Vagina (tissue), 2 donors: ENCODE measurements at regions not wholly inside any gene's neighbourhood (a gene's known extent, or its start where the extent isn't known, plus 50 kb on each side); places are given as distances from the start of the nearest gene placed in this dataset.

ENCODE experiments used
- DNase-seq, 2 donors: peaks; one replicate each; pipeline ENCODE4 v3.0.0-alpha.2; 2017; ENCODE audit errors: extremely low spot score in 2 of 2
- H3K27ac ChIP-seq: fragments of 200-600 bp; sonication (generic); one replicate; pipeline ENCODE4 v1.5.1; 2019
- H3K27me3 ChIP-seq: fragments of 200-600 bp; sonication (generic); one replicate; pipeline ENCODE4 v1.5.1; 2019
- H3K36me3 ChIP-seq, 2 donors: fragments of 200-600 bp; sonication (generic); one replicate each; pipeline ENCODE4 v1.5.1; 2017 to 2019
- H3K4me1 ChIP-seq: fragments of 200-600 bp; sonication (generic); one replicate; pipeline ENCODE4 v1.5.1; 2019
- H3K4me3 ChIP-seq, 2 donors: fragments of 200-600 bp; sonication (generic); 1 replicate in 1 of 2; 2 replicates in 1 of 2; pipeline ENCODE4 v1.5.1; 2016 to 2019
- H3K9me3 ChIP-seq: fragments of 200-600 bp; sonication (generic); one replicate; pipeline ENCODE4 v1.5.1; 2019
- POLR2A ChIP-seq, 2 donors: fragments of 450-650 bp; IDR thresholded peaks; one replicate each; pipeline ENCODE4 v1.6.1; 2017; ENCODE audit warnings: antibody characterized with exemption in 2 of 2, mild to moderate bottlenecking in 2 of 2, moderate library complexity in 2 of 2
- POLR2AphosphoS5 ChIP-seq, 2 donors: sonication (generic); formaldehyde crosslinking; IDR thresholded peaks; one replicate each; pipeline ENCODE4 v1.9.0; 2017; ENCODE audit warnings: antibody characterized with exemption in 2 of 2, mild to moderate bottlenecking in 2 of 2, low read depth in 1 of 2; ENCODE audit not compliant: insufficient read depth in 1 of 2
- intact Hi-C: fragments of 100-400 bp; cut with DNase I; formaldehyde crosslinking; loops from one replicate; pipeline ENCODE4 v1.15.1; 2023
- TF ChIP-seq, protein P1 (sequence below), 3 experiments: fragments of 450-650 bp in 2 of 3; fragments of 200-600 bp in 1 of 3; sonication (generic) in 1 of 3; IDR thresholded peaks; one replicate each; pipeline ENCODE4 v1.5.1; 2017 to 2019; ENCODE audit warnings: antibody characterized with exemption in 3 of 3, mild to moderate bottlenecking in 2 of 3, moderate library complexity in 2 of 3

DNA sequence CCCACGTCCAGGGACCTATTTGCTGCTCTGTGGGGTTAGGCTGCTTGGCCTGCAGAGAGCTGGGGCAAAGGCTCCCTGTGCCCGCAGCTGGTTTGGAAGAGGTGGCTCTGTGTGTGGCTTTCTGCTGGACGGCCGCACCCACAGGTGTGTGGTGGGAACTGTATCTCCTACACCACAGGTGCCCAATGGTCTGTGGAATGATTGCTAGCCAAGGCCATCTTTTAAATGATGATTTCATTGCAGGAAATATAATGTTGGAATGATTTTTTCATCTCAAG, 178.4 kb downstream of the DLL1 start:
- H3K27ac ChIP-seq, result no peak overlapping the region
- peaks cover 10% of the 10 kb centered on the region for H3K4me1 ChIP-seq
- TF ChIP-seq POLR2A (IDR thresholded peaks at IDR 0.05) (no peak), POLR2AphosphoS5 (IDR thresholded peaks at IDR 0.05; ENCODE audit: insufficient read depth in 1 of 2, low read depth in 1 of 2) (no peak)
- TF ChIP-seq, protein P1, sequence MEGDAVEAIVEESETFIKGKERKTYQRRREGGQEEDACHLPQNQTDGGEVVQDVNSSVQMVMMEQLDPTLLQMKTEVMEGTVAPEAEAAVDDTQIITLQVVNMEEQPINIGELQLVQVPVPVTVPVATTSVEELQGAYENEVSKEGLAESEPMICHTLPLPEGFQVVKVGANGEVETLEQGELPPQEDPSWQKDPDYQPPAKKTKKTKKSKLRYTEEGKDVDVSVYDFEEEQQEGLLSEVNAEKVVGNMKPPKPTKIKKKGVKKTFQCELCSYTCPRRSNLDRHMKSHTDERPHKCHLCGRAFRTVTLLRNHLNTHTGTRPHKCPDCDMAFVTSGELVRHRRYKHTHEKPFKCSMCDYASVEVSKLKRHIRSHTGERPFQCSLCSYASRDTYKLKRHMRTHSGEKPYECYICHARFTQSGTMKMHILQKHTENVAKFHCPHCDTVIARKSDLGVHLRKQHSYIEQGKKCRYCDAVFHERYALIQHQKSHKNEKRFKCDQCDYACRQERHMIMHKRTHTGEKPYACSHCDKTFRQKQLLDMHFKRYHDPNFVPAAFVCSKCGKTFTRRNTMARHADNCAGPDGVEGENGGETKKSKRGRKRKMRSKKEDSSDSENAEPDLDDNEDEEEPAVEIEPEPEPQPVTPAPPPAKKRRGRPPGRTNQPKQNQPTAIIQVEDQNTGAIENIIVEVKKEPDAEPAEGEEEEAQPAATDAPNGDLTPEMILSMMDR (IDR thresholded peaks at IDR 0.05), result no peak
- no peaks in the 10 kb centered on the region for H3K36me3 ChIP-seq
- intact Hi-C loops, result no loop called here
- H3K27me3 ChIP-seq, result no peaks in the 10 kb centered on the region
- no peaks in the 10 kb centered on the region for H3K9me3 ChIP-seq
- DNase-seq, result peak in 1 of 2 donors; percentile 70
- H3K4me3 ChIP-seq, result no peak overlapping the region

GRCh38 chr6:170111816-170112582, 178.9 kb downstream of the DLL1 start:
- peaks cover 10% of the 10 kb centered on the region for H3K4me1 ChIP-seq
- TF ChIP-seq POLR2A (IDR thresholded peaks at IDR 0.05), result no peak
- no peak for TF ChIP-seq POLR2AphosphoS5 (IDR thresholded peaks at IDR 0.05; ENCODE audit: insufficient read depth in 1 of 2, low read depth in 1 of 2)
- TF ChIP-seq, protein P1 (IDR thresholded peaks at IDR 0.05), result no peak
- peak in 1 of 2 donors; percentile 47 for DNase-seq
- H3K4me3 ChIP-seq, result no peak overlapping the region
- H3K27me3 ChIP-seq, result no peaks in the 10 kb centered on the region
- intact Hi-C loops, result no loop called here
- no peaks in the 10 kb centered on the region for H3K36me3 ChIP-seq
- H3K27ac ChIP-seq, result no peak overlapping the region
- no peaks in the 10 kb centered on the region for H3K9me3 ChIP-seq

DNA sequence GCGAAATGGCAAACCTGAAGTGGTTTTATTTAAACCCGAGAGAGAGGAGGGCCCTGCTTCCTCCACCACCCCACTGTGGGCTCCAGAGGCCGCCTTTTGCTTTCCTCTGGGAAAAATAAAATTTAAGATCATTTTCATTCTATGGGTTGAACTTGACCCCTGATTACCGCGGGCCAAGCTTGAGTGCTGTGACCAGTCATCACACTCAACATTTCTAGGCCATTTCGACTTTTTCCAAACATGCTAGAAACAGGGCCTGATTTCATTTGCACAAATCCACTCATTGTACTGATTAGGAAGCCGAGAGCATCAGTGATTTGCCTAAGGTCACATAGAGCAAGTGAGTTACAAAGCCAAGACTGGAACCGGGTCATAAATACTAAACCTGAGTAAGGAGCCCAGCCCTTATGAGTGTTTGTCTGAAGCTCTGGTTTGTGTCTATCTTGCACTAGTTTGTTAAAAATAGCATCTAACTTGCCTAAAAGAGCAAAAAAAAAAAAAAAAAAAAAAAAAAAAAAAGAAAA, 179.7 kb downstream of the DLL1 start:
- Histone ChIP-seq H3K27ac (no peak overlapping the region), H3K36me3 (no peaks in the 10 kb centered on the region), H3K27me3 (no peaks in the 10 kb centered on the region), H3K4me3 (no peak overlapping the region), H3K9me3 (no peaks in the 10 kb centered on the region), H3K4me1 (peaks cover 4% of the 10 kb centered on the region)
- intact Hi-C loops, result no loop called here
- DNase-seq, result no peak
- no peak for TF ChIP-seq POLR2A (IDR thresholded peaks at IDR 0.05)
- TF ChIP-seq POLR2AphosphoS5 (IDR thresholded peaks at IDR 0.05; ENCODE audit: insufficient read depth in 1 of 2, low read depth in 1 of 2), result no peak
- TF ChIP-seq, protein P1 (IDR thresholded peaks at IDR 0.05), result no peak

GRCh38 chr6:170110201-170111140, 180.4 kb downstream of the DLL1 start:
- peak in 1 of 2 donors; percentile 78 for DNase-seq
- Histone ChIP-seq H3K4me1 (no peaks in the 10 kb centered on the region), H3K27me3 (no peaks in the 10 kb centered on the region), H3K27ac (no peak overlapping the region), H3K9me3 (no peaks in the 10 kb centered on the region), H3K36me3 (no peaks in the 10 kb centered on the region), H3K4me3 (no peak overlapping the region)
- TF ChIP-seq POLR2AphosphoS5 (IDR thresholded peaks at IDR 0.05; ENCODE audit: insufficient read depth in 1 of 2, low read depth in 1 of 2) (no peak), POLR2A (IDR thresholded peaks at IDR 0.05) (no peak)
- TF ChIP-seq, protein P1 (IDR thresholded peaks at IDR 0.05), result no peak
- intact Hi-C loops, result no loop called here
